T-cell (primary cell): ENCODE measurements at regions not wholly inside any gene's neighbourhood (a gene's known extent, or its start where the extent isn't known, plus 50 kb on each side); places are given as distances from the start of the nearest gene placed in this dataset.

ENCODE experiments used
- ATAC-seq, 4 experiments: fragments of 200-7000 bp in 3 of 4; fragments of 150-1000 bp in 1 of 4; cut with Tn5 transposase; replicated peaks in 1 of 4; 1 replicate in 3 of 4; 2 replicates in 1 of 4; pipeline ENCODE4 v1.10.0; 2021; ENCODE audit warnings: moderate library complexity in 3 of 4, mild to moderate bottlenecking in 2 of 4, moderate number of reproducible peaks in 1 of 4
- CTCF ChIA-PET, 2 donors: fragments of 300-600 bp; sonication (Branson Sonifier 250); formaldehyde crosslinking; loops; one replicate each; lab custom pipeline; 2022; ENCODE audit warnings: antibody characterized with exemption in 2 of 2; lab: Charles Lee
- POLR2A ChIA-PET, 2 donors: fragments of 300-600 bp; sonication (Branson Sonifier 250); formaldehyde crosslinking; loops; one replicate each; lab custom pipeline; 2022; ENCODE audit warnings: antibody characterized with exemption in 2 of 2; lab: Charles Lee
- DNase-seq, 35 experiments: peaks; one replicate each; pipeline versions ENCODE4 v3.0.0 to v3.0.0-alpha.2; 2013 to 2023
- H3K27ac ChIP-seq: one replicate; pipeline ENCODE4 v1.5.1; 2013; ENCODE audit warnings: low read length
- H3K27me3 ChIP-seq, 2 experiments: replicated peaks in 1 of 2; 1 replicate in 1 of 2; 2 replicates in 1 of 2; pipeline versions ENCODE4 v1.6.1 to v1.7.0; 2013; ENCODE audit warnings: low read length in 1 of 2, mixed read lengths in 1 of 2; ENCODE audit not compliant: control insufficient read depth in 2 of 2, insufficient read depth in 2 of 2; ENCODE audit errors: extremely low read depth in 1 of 2
- H3K36me3 ChIP-seq, 2 donors: 1 replicate in 1 of 2; 2 replicates in 1 of 2; pipeline versions ENCODE4 v1.6.1 to v1.7.0; 2013; ENCODE audit warnings: low read length in 1 of 2; ENCODE audit not compliant: control insufficient read depth in 2 of 2, insufficient read depth in 1 of 2; ENCODE audit errors: extremely low read depth in 1 of 2
- H3K4me1 ChIP-seq, 2 experiments: 1 replicate in 1 of 2; 2 replicates in 1 of 2; pipeline versions ENCODE4 v1.6.1 to v1.7.0; 2013; ENCODE audit warnings: low read length in 2 of 2, mixed read lengths in 1 of 2; ENCODE audit not compliant: insufficient read depth in 2 of 2, control insufficient read depth in 1 of 2; ENCODE audit errors: extremely low read depth in 1 of 2
- H3K4me3 ChIP-seq, 2 donors: 1 replicate in 1 of 2; 2 replicates in 1 of 2; pipeline versions ENCODE4 v1.5.1 to v1.7.0; 2013; ENCODE audit warnings: mild to moderate bottlenecking in 2 of 2, low read length in 1 of 2, moderate library complexity in 1 of 2; ENCODE audit not compliant: control insufficient read depth in 1 of 2; ENCODE audit errors: extremely low read depth in 1 of 2
- H3K9me3 ChIP-seq: 2 replicates; pipeline ENCODE4 v1.7.0; 2013
- H3K27ac Mint-ChIP-seq, 2 donors: one replicate each; pipeline ENCODE4 v1.8.0; 2020 to 2021; ENCODE audit warnings: mild to moderate bottlenecking in 2 of 2, mixed read lengths in 2 of 2
- H3K27me3 Mint-ChIP-seq, 2 donors: one replicate each; pipeline ENCODE4 v1.8.0; 2021 to 2022; ENCODE audit warnings: mixed read lengths in 2 of 2
- H3K36me3 Mint-ChIP-seq: one replicate; pipeline ENCODE4 v1.8.0; 2021; ENCODE audit warnings: mixed read lengths
- H3K4me1 Mint-ChIP-seq, 3 donors: one replicate each; pipeline ENCODE4 v1.8.0; 2020 to 2022; ENCODE audit warnings: mixed read lengths in 3 of 3, mild to moderate bottlenecking in 1 of 3
- H3K4me3 Mint-ChIP-seq, 3 donors: one replicate each; pipeline ENCODE4 v1.8.0; 2020 to 2022; ENCODE audit warnings: mild to moderate bottlenecking in 3 of 3, mixed read lengths in 3 of 3, moderate library complexity in 3 of 3
- H3K9me3 Mint-ChIP-seq, 3 donors: one replicate each; pipeline ENCODE4 v1.8.0; 2020 to 2022; ENCODE audit warnings: mixed read lengths in 3 of 3
- WGBS: methylation state at CpG from one replicate; pipeline ENCODE4 v1.1.5; 2013; ENCODE audit warnings: missing lambda C conversion rate; ENCODE audit not compliant: insufficient coverage; 5-methylcytosine and 5-hydroxymethylcytosine counted together

DNA sequence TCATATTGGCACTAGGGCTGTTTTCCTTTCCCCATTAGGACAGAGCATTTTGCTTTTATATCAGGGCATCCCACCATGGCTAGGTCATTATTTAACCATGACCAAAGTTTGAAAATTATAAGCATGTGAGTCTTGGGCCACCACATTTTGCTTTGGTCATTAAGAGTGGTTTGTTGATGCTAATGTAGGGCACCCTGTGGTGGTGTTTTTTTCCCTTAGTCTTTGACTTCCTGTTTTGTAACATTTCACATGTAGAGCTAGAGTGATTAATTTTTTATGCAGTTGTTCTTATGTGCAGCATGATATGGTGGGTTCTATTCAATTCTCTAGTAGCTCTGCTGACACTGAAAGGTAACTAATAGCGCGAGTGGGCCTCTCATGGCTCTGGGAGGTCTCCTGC lies 249.6 kb upstream of the ROBO1 start:
- Mint-ChIP-seq H3K36me3 (no peaks in the 10 kb centered on the region), H3K27me3 (no peaks in the 10 kb centered on the region), H3K4me1 (no peaks in the 10 kb centered on the region), H3K9me3 (peaks cover 1 to 17% (median 12%) of the 10 kb centered on the region in 3 donors), H3K4me3 (no peak overlapping the region), H3K27ac (no peak overlapping the region)
- H3K9me3 ChIP-seq = no peaks in the 10 kb centered on the region
- H3K4me1 ChIP-seq = no peaks in the 10 kb centered on the region
- no peak overlapping the region for H3K27ac ChIP-seq
- H3K36me3 ChIP-seq = no peaks in the 10 kb centered on the region
- 68% methylated on average over 2 of the region's 2 CpGs for WGBS
- ChIA-PET POLR2A (no interaction called here), CTCF (no interaction called here)
- DNase-seq (no peak), ATAC-seq (no peak)
- H3K27me3 ChIP-seq = no peaks in the 10 kb centered on the region
- H3K4me3 ChIP-seq = no peak overlapping the region

- H3K27ac ChIP-seq = no peak overlapping the region
- Mint-ChIP-seq H3K9me3 (peaks cover 0 to 4% (median 3%) of the 10 kb centered on the region in 3 donors), H3K36me3 (no peaks in the 10 kb centered on the region), H3K27ac (no peak overlapping the region), H3K4me1 (no peaks in the 10 kb centered on the region), H3K4me3 (no peak overlapping the region), H3K27me3 (no peaks in the 10 kb centered on the region)
- no peaks in the 10 kb centered on the region for H3K9me3 ChIP-seq
- H3K4me1 ChIP-seq = no peaks in the 10 kb centered on the region
- CTCF ChIA-PET = interaction anchor here in 1 of 2 donors (0.5 kb wide), 1 partner anchor 45 kb away, joined by 3 read pairs; no protein-coding TSS in a partner anchor
- ATAC-seq (no peak), DNase-seq (no peak)
- H3K4me3 ChIP-seq = no peak overlapping the region
- H3K27me3 ChIP-seq = no peaks in the 10 kb centered on the region
- H3K36me3 ChIP-seq = no peaks in the 10 kb centered on the region
- no CpG with 5 or more reads among the region's 5 CpGs for WGBS
- POLR2A ChIA-PET = no interaction called here
Measured at GRCh38 chr3:80014576-80014975, 246.8 kb upstream of the ROBO1 start.

- H3K4me3 ChIP-seq = no peak overlapping the region
- CTCF ChIA-PET = no interaction called here
- H3K27ac ChIP-seq = no peak overlapping the region
- Mint-ChIP-seq H3K4me1 (no peaks in the 10 kb centered on the region), H3K27me3 (no peaks in the 10 kb centered on the region), H3K9me3 (peaks cover 3 to 14% (median 13%) of the 10 kb centered on the region in 3 donors), H3K27ac (no peak overlapping the region), H3K4me3 (no peak overlapping the region), H3K36me3 (no peaks in the 10 kb centered on the region)
- no peaks in the 10 kb centered on the region for H3K36me3 ChIP-seq
- H3K27me3 ChIP-seq = no peaks in the 10 kb centered on the region
- no CpG with 5 or more reads among the region's 2 CpGs for WGBS
- DNase-seq = no peak
- POLR2A ChIA-PET = no interaction called here
- ATAC-seq = no peak
- no peaks in the 10 kb centered on the region for H3K9me3 ChIP-seq
- H3K4me1 ChIP-seq = no peaks in the 10 kb centered on the region
Measured at GRCh38 chr3:80010021-80010571, 242.3 kb upstream of the ROBO1 start.

- CTCF ChIA-PET = no interaction called here
- ATAC-seq = no peak
- no peak overlapping the region for H3K27ac ChIP-seq
- H3K36me3 ChIP-seq = no peaks in the 10 kb centered on the region
- Mint-ChIP-seq H3K36me3 (no peaks in the 10 kb centered on the region), H3K9me3 (peaks cover 7 to 14% (median 13%) of the 10 kb centered on the region in 3 donors), H3K4me1 (no peaks in the 10 kb centered on the region), H3K27me3 (no peaks in the 10 kb centered on the region), H3K4me3 (no peak overlapping the region), H3K27ac (no peak overlapping the region)
- no peaks in the 10 kb centered on the region for H3K4me1 ChIP-seq
- H3K27me3 ChIP-seq = no peaks in the 10 kb centered on the region
- no CpG with 5 or more reads among the region's 1 CpG for WGBS
- DNase-seq = no peak
- H3K9me3 ChIP-seq = peaks cover 2% of the 10 kb centered on the region
- POLR2A ChIA-PET = no interaction called here
- H3K4me3 ChIP-seq = no peak overlapping the region
Measured at GRCh38 chr3:80007522-80007921, 239.7 kb upstream of the ROBO1 start.

DNA sequence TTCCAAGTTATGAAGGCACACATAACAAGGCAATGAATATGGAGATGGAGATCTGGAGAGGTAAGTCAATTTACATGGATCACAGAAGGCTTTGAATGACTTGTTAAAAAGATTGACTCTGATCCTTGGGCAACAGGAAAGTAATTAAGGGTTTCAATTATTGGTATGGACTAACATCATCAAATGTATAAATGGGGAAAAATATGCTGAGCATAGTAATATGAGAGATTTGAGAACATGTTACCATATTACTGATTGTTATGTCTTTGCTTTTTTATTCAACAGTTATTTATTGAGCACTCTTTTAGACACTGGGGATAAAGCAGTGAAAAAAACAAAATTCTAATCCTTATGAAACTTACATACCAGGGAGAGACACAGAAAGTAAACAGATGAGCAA lies 238.5 kb upstream of the ROBO1 start:
- Histone ChIP-seq H3K4me1 (no peaks in the 10 kb centered on the region), H3K9me3 (peaks cover 4% of the 10 kb centered on the region), H3K36me3 (no peaks in the 10 kb centered on the region), H3K27ac (no peak overlapping the region), H3K27me3 (no peaks in the 10 kb centered on the region), H3K4me3 (no peak overlapping the region)
- ATAC-seq (no peak), DNase-seq (no peak)
- ChIA-PET CTCF (no interaction called here), POLR2A (no interaction called here)
- Mint-ChIP-seq H3K27ac (no peak overlapping the region), H3K27me3 (no peaks in the 10 kb centered on the region), H3K9me3 (peaks cover 7 to 10% (median 9%) of the 10 kb centered on the region in 3 donors), H3K4me3 (no peak overlapping the region), H3K4me1 (no peaks in the 10 kb centered on the region), H3K36me3 (no peaks in the 10 kb centered on the region)

GRCh38 chr3:80000022-80000421 lies 232.2 kb upstream of the ROBO1 start:
- Mint-ChIP-seq H3K4me3 (no peak overlapping the region), H3K4me1 (no peaks in the 10 kb centered on the region), H3K36me3 (no peaks in the 10 kb centered on the region), H3K9me3 (peaks cover 0 to 19% (median 5%) of the 10 kb centered on the region in 3 donors), H3K27me3 (no peaks in the 10 kb centered on the region), H3K27ac (no peak overlapping the region)
- Histone ChIP-seq H3K36me3 (no peaks in the 10 kb centered on the region), H3K27ac (no peak overlapping the region), H3K27me3 (no peaks in the 10 kb centered on the region), H3K4me3 (no peak overlapping the region), H3K4me1 (no peaks in the 10 kb centered on the region), H3K9me3 (peaks cover 4% of the 10 kb centered on the region)
- DNase-seq (no peak), ATAC-seq (no peak)
- ChIA-PET POLR2A (no interaction called here), CTCF (no interaction called here)
- WGBS = no CpG with 5 or more reads among the region's 5 CpGs

DNA sequence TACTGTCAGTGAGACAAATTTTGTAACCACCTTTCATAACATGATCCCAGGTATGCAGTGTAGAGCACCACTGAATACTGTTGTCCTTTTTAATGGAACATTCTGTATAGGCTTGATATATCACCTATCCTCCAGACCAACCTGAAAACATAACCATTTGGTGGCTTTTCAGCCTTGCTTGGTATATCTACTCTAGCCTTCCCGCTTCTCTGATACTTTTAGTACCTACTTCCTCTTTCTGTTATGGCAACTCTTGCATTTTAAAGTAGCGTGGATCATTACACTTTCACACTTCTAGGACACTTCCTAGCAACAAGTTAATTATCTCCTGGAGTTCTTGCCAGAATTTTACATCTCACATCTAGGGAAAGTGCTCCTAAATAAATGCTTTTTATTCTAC lies 226.6 kb upstream of the ROBO1 start:
- Histone ChIP-seq H3K27me3 (no peaks in the 10 kb centered on the region), H3K27ac (no peak overlapping the region), H3K4me3 (no peak overlapping the region), H3K9me3 (peaks cover 3% of the 10 kb centered on the region), H3K4me1 (no peaks in the 10 kb centered on the region), H3K36me3 (no peaks in the 10 kb centered on the region)
- ATAC-seq (no peak), DNase-seq (no peak)
- CTCF ChIA-PET = no interaction called here
- H3K4me1 Mint-ChIP-seq = no peaks in the 10 kb centered on the region
- no peaks in the 10 kb centered on the region for H3K36me3 Mint-ChIP-seq
- POLR2A ChIA-PET = no interaction called here
- H3K27me3 Mint-ChIP-seq = no peaks in the 10 kb centered on the region
- peaks cover 6 to 48% (median 8%) of the 10 kb centered on the region in 3 donors for H3K9me3 Mint-ChIP-seq
- no peak overlapping the region for H3K4me3 Mint-ChIP-seq
- no peak overlapping the region for H3K27ac Mint-ChIP-seq
- 78% methylated on average over 2 of the region's 2 CpGs for WGBS
